ENCODE measurements at regions not wholly inside any gene's neighbourhood (a gene's known extent, or its start where the extent isn't known, plus 50 kb on each side); places are given as distances from the start of the nearest gene placed in this dataset.

- TF ChIP-seq TAF1 (IDR thresholded peaks at IDR 0.05; ENCODE audit: low read depth, low read length), result no peak
Observed at GRCh38 chr2:167369083-167369482, 480.8 kb downstream of the XIRP2 start (continued).

GRCh38 chr2:167368371-167368770, 480.1 kb downstream of the XIRP2 start:
- POLR2A ChIA-PET (ENCODE audit: partially characterized antibody), result no interaction called here
- Histone ChIP-seq H2BK120ac (replicated peaks; ENCODE audit: low read depth, low read length) (no peak overlapping the region), H3K27ac (ENCODE audit: low read depth, low read length) (no peak overlapping the region), H4K91ac (replicated peaks; ENCODE audit: insufficient read length, low read length) (no peak overlapping the region), H3K14ac (ENCODE audit: insufficient read length) (no peak overlapping the region), H3K18ac (ENCODE audit: extremely low read depth, low read length) (no peak overlapping the region), H4K5ac (ENCODE audit: insufficient read length, low read depth, low read length) (no peak overlapping the region), H3K23me2 (ENCODE audit: low read depth, low read length) (no peaks in the 10 kb centered on the region), H3K79me1 (ENCODE audit: low read depth, low read length) (no peaks in the 10 kb centered on the region), H3K4ac (replicated peaks; ENCODE audit: insufficient read length, low read depth, low read length) (no peak overlapping the region), H3K79me2 (ENCODE audit: control insufficient read depth in 1 of 2, insufficient read depth in 2 of 2, low read length in 2 of 2) (peaks cover 0 to 87% of the 10 kb centered on the region in 2 experiments; a peak in 2 of 4 replicates), H2BK5ac (ENCODE audit: low read depth, low read length) (no peak overlapping the region), H3K4me2 (ENCODE audit: insufficient read depth in 1 of 2, low read depth in 2 of 2, low read length in 2 of 2) (no peak overlapping the region), H3K56ac (replicated peaks; ENCODE audit: insufficient read length, low read depth, low read length) (no peak overlapping the region), H3K23ac (ENCODE audit: insufficient read length) (no peak overlapping the region), H3K9ac (replicated peaks in 1 of 4; ENCODE audit: extremely low read depth in 1 of 4, low read depth in 3 of 4, low read length in 3 of 4) (no peak overlapping the region), H4K8ac (ENCODE audit: extremely low read depth, insufficient read depth, low read length) (no peak overlapping the region), H3K4me3 (ENCODE audit: extremely low read depth in 1 of 4, insufficient read depth in 2 of 4, low read depth in 3 of 4, low read length in 4 of 4) (no peak overlapping the region), H3K9me3 (ENCODE audit: insufficient read depth in 2 of 2, low read depth in 1 of 2, low read length in 1 of 2) (no peaks in the 10 kb centered on the region), H2AFZ (ENCODE audit: low read length) (no peak overlapping the region), H2BK15ac (ENCODE audit: low read length) (no peak overlapping the region), H2BK20ac (ENCODE audit: low read length) (no peak overlapping the region), H4K20me1 (replicated peaks in 1 of 2; ENCODE audit: control insufficient read depth in 1 of 2, insufficient read depth in 2 of 2, low read length in 2 of 2) (no peaks in the 10 kb centered on the region), H3K36me3 (ENCODE audit: control insufficient read depth in 2 of 4, insufficient read depth in 4 of 4, low read length in 3 of 4) (no peaks in the 10 kb centered on the region), H2BK12ac (ENCODE audit: low read depth, low read length) (no peak overlapping the region), H3K4me1 (replicated peaks in 1 of 4; ENCODE audit: control insufficient read depth in 3 of 4, insufficient read depth in 4 of 4, low read length in 3 of 4) (peaks cover 0 to 4% (median 0%) of the 10 kb centered on the region in 4 experiments; a peak in 1 of 7 replicates), H2AK5ac (ENCODE audit: low read depth, low read length) (no peak overlapping the region), H3K27me3 (replicated peaks in 1 of 4; ENCODE audit: control insufficient read depth in 3 of 4, extremely low read depth in 1 of 4, insufficient read depth in 3 of 4, low read length in 3 of 4) (no peaks in the 10 kb centered on the region)
- no peak for TF ChIP-seq TAF1 (IDR thresholded peaks at IDR 0.05; ENCODE audit: low read depth, low read length)
- no peak for TF ChIP-seq SP2 (IDR thresholded peaks at IDR 0.05; ENCODE audit: low read length)
- TF ChIP-seq MAX (IDR thresholded peaks at IDR 0.05), result no peak
- TF ChIP-seq YY1 (IDR thresholded peaks at IDR 0.05; ENCODE audit: low read depth, low read length), result no peak
- TF ChIP-seq KDM4A (IDR thresholded peaks at IDR 0.05; ENCODE audit: low read depth, low read length, severe bottlenecking), result no peak
- no peak for TF ChIP-seq BRCA1 (IDR thresholded peaks at IDR 0.05; ENCODE audit: low read depth, low read length)
- TF ChIP-seq CREB1 (IDR thresholded peaks at IDR 0.05), result no peak
- no peak for TF ChIP-seq EZH2 (IDR thresholded peaks at IDR 0.05; ENCODE audit: low read depth, low read length, severe bottlenecking)
- no peak for FAIRE-seq
- WGBS, 2 experiments (ENCODE audit: extremely low coverage in 1 of 2, insufficient coverage in 1 of 2, insufficient read length in 1 of 2, insufficient replicate concordance in 2 of 2, low coverage in 1 of 2, low lambda C conversion rate in 2 of 2, missing lambda C conversion rate in 1 of 2), result 95% methylated on average over 3 of the region's 3 CpGs; no CpG with 5 or more reads in 1 of the 2 experiments
- CTCF ChIA-PET (ENCODE audit: partially characterized antibody), result no interaction called here
- DNase-seq (ENCODE audit: low read depth in 1 of 2, low spot score in 2 of 2), result no peak
